ENCODE measurements at regions not wholly inside any gene's neighbourhood (a gene's known extent, or its start where the extent isn't known, plus 50 kb on each side); places are given as distances from the start of the nearest gene placed in this dataset.

- H3K9me3 ChIP-seq = no peaks in the 10 kb centered on the region
- H3K27ac ChIP-seq = no peak overlapping the region
- H3K4me3 ChIP-seq = no peak overlapping the region
- TF ChIP-seq, protein P1, sequence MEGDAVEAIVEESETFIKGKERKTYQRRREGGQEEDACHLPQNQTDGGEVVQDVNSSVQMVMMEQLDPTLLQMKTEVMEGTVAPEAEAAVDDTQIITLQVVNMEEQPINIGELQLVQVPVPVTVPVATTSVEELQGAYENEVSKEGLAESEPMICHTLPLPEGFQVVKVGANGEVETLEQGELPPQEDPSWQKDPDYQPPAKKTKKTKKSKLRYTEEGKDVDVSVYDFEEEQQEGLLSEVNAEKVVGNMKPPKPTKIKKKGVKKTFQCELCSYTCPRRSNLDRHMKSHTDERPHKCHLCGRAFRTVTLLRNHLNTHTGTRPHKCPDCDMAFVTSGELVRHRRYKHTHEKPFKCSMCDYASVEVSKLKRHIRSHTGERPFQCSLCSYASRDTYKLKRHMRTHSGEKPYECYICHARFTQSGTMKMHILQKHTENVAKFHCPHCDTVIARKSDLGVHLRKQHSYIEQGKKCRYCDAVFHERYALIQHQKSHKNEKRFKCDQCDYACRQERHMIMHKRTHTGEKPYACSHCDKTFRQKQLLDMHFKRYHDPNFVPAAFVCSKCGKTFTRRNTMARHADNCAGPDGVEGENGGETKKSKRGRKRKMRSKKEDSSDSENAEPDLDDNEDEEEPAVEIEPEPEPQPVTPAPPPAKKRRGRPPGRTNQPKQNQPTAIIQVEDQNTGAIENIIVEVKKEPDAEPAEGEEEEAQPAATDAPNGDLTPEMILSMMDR (IDR thresholded peaks at IDR 0.05) = no peak
- H3K36me3 ChIP-seq = no peaks in the 10 kb centered on the region
- DNase-seq = no peak
- H3K27me3 ChIP-seq = no peaks in the 10 kb centered on the region
- intact Hi-C loops (cut with DNase I; ENCODE audit: low total_unique reads) = no loop called here
- H3K4me1 ChIP-seq = no peaks in the 10 kb centered on the region
Observed at GRCh38 chr16:62583414-62583813, 547.2 kb upstream of the CDH8 start.

DNA sequence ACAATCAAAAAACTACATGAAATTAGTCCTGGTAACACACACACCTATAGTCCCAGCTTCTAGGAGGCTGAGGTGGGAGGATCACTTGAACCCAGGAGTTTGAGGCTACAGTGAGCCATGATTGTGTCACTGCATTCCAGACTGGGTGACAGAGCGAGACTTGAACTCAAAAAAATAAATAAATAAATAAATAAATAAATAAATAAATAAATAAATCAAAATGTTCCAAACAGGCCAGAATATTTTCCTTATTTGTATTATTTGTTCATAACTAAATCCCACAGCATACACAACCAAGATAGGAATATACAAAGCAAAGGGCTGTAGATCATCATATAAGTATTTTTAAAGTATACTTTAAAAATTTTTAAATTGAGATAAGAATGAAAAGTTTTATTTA is 537.2 kb upstream of the CDH8 start:
- Histone ChIP-seq H3K27me3 (no peaks in the 10 kb centered on the region), H3K4me1 (no peaks in the 10 kb centered on the region), H3K27ac (no peak overlapping the region), H3K36me3 (no peaks in the 10 kb centered on the region), H3K9me3 (no peaks in the 10 kb centered on the region), H3K4me3 (no peak overlapping the region)
- no peak for DNase-seq
- intact Hi-C loops (cut with DNase I; ENCODE audit: low total_unique reads) = no loop called here
- TF ChIP-seq, protein P1 (IDR thresholded peaks at IDR 0.05) = no peak

GRCh38 chr16:62568926-62569325 is 532.7 kb upstream of the CDH8 start:
- TF ChIP-seq, protein P1 (IDR thresholded peaks at IDR 0.05) = no peak
- intact Hi-C loops (cut with DNase I; ENCODE audit: low total_unique reads) = no loop called here
- no peaks in the 10 kb centered on the region for H3K4me1 ChIP-seq
- H3K36me3 ChIP-seq = no peaks in the 10 kb centered on the region
- no peak overlapping the region for H3K4me3 ChIP-seq
- no peak for DNase-seq
- H3K27ac ChIP-seq = no peak overlapping the region
- no peaks in the 10 kb centered on the region for H3K27me3 ChIP-seq
- H3K9me3 ChIP-seq = no peaks in the 10 kb centered on the region

- Histone ChIP-seq H3K9me3 (no peaks in the 10 kb centered on the region), H3K4me1 (no peaks in the 10 kb centered on the region), H3K36me3 (no peaks in the 10 kb centered on the region), H3K4me3 (no peak overlapping the region), H3K27ac (no peak overlapping the region), H3K27me3 (no peaks in the 10 kb centered on the region)
- intact Hi-C loops (cut with DNase I; ENCODE audit: low total_unique reads) = no loop called here
- TF ChIP-seq, protein P1 (IDR thresholded peaks at IDR 0.05) = no peak
- DNase-seq = no peak
Observed at GRCh38 chr16:62565706-62566105, 529.5 kb upstream of the CDH8 start.

- Histone ChIP-seq H3K4me3 (no peak overlapping the region), H3K36me3 (no peaks in the 10 kb centered on the region), H3K9me3 (no peaks in the 10 kb centered on the region), H3K27me3 (no peaks in the 10 kb centered on the region), H3K4me1 (no peaks in the 10 kb centered on the region), H3K27ac (no peak overlapping the region)
- TF ChIP-seq, protein P1 (IDR thresholded peaks at IDR 0.05) = no peak
- no peak for DNase-seq
- intact Hi-C loops (cut with DNase I; ENCODE audit: low total_unique reads) = no loop called here
Observed at GRCh38 chr16:62564291-62564690, 528.1 kb upstream of the CDH8 start.

DNA sequence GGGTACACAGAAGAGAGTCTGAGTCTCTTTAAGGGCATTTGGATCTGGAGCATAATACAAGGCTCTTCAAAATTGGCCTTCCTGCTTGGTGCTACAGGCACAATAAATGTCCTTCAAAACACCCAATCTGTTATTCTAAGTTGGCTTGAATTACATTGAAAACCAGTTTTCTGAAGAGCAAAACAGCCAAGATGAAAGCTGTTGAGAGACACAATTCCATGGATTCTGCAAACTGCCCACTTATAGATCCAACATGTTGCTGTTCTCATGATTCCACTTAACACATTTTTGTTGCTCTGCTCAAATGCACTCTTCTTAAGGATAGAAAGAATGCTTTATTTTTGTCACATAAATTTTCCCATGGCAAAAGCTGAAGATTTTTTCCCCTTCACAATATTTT is 525.9 kb upstream of the CDH8 start:
- TF ChIP-seq, protein P1 (IDR thresholded peaks at IDR 0.05) = no peak
- Histone ChIP-seq H3K9me3 (no peaks in the 10 kb centered on the region), H3K36me3 (no peaks in the 10 kb centered on the region), H3K4me3 (no peak overlapping the region), H3K27me3 (no peaks in the 10 kb centered on the region), H3K27ac (no peak overlapping the region), H3K4me1 (no peaks in the 10 kb centered on the region)
- intact Hi-C loops (cut with DNase I; ENCODE audit: low total_unique reads) = no loop called here
- DNase-seq = no peak

Measured in tibial artery (tissue), 4 donors.